HEK293 (cell line): ENCODE measurements at regions not wholly inside any gene's neighbourhood (a gene's known extent, or its start where the extent isn't known, plus 50 kb on each side); places are given as distances from the start of the nearest gene placed in this dataset.
"Not testable (repeated sequence)": the region's sequence is repeated elsewhere in the genome, so short reads cannot be mapped to it uniquely, and the experiment has no call there.

Experiments used
- CTCF ChIA-PET: fragments of 350-600 bp; formaldehyde crosslinking; extraction: SDS; loops from one replicate; lab custom pipeline; 2021; ENCODE audit warnings: antibody characterized with exemption; lab: Yijun Ruan, JAX
- POLR2A ChIA-PET: fragments of 300-600 bp; formaldehyde crosslinking; extraction: SDS; loops from one replicate; lab custom pipeline; 2020; ENCODE audit warnings: antibody characterized with exemption, inconsistent platforms; lab: Yijun Ruan, JAX
- H3K27ac ChIP-seq: fragments of 200-500 bp; sonication (Bioruptor generic); 2 replicates; pipeline ENCODE4 v1.5.1; 2014; ENCODE audit warnings: low read depth, low read length, control low read depth, inconsistent platforms; ENCODE audit errors: extremely low read depth
- H3K36me3 ChIP-seq, 2 experiments: fragments of 200-500 bp in 1 of 2; sonication (Bioruptor generic) in 1 of 2; 1 replicate in 1 of 2; 2 replicates in 1 of 2; pipeline ENCODE4 v1.5.1; 2014 to 2017; ENCODE audit warnings: inconsistent platforms in 2 of 2, low read length in 2 of 2; ENCODE audit not compliant: control insufficient read depth in 2 of 2, insufficient read depth in 1 of 2
- H3K4me1 ChIP-seq: fragments of 200-500 bp; sonication (Bioruptor generic); 2 replicates; pipeline ENCODE4 v1.5.1; 2014; ENCODE audit warnings: mild to moderate bottlenecking, low read length, inconsistent platforms; ENCODE audit not compliant: control insufficient read depth, insufficient read depth
- H3K4me3 ChIP-seq: 2 replicates; pipeline ENCODE4 v1.5.1; 2011; ENCODE audit warnings: low read depth, mild to moderate bottlenecking, control low read depth, low read length, moderate library complexity
- H3K9me3 ChIP-seq: fragments of 200-500 bp; sonication (Bioruptor generic); 2 replicates; pipeline ENCODE4 v1.5.1; 2014; ENCODE audit warnings: low read depth, low read length, inconsistent platforms; ENCODE audit not compliant: control insufficient read depth, insufficient read depth
- GLI4 ChIP-seq: fragments of 450-650 bp; formaldehyde crosslinking; IDR thresholded peaks from 2 replicates; pipeline ENCODE4 v1.5.1; 2016; ENCODE audit warnings: missing biosample characterization, missing genetic modification characterization
- HOXD13 ChIP-seq: sonication (generic); formaldehyde crosslinking; IDR thresholded peaks from 2 replicates; pipeline ENCODE4 v1.8.0; 2022; ENCODE audit warnings: missing genetic modification reagents, borderline replicate concordance
- KLF1 ChIP-seq: fragments of 450-650 bp; formaldehyde crosslinking; IDR thresholded peaks from 2 replicates; pipeline ENCODE4 v1.5.1; 2016; ENCODE audit warnings: missing biosample characterization, missing genetic modification characterization
- MEIS1 ChIP-seq: sonication (generic); formaldehyde crosslinking; IDR thresholded peaks from 2 replicates; pipeline ENCODE4 v1.8.1; 2022; ENCODE audit warnings: missing genetic modification reagents, mild to moderate bottlenecking, borderline replicate concordance
- TRIM28 ChIP-seq: IDR thresholded peaks from 2 replicates; pipeline ENCODE4 v1.6.1; 2011; ENCODE audit warnings: low read length, control low read depth, borderline replicate concordance
- ZBTB7A ChIP-seq: fragments of 450-650 bp; formaldehyde crosslinking; IDR thresholded peaks from 2 replicates; pipeline ENCODE4 v1.5.1; 2016; ENCODE audit warnings: low read depth, missing biosample characterization, missing genetic modification characterization
- ZNF114 ChIP-seq: fragments of 450-650 bp; formaldehyde crosslinking; IDR thresholded peaks from 2 replicates; pipeline ENCODE4 v1.5.0; 2017; ENCODE audit warnings: missing biosample characterization, missing genetic modification characterization
- ZNF211 ChIP-seq: fragments of 450-650 bp; formaldehyde crosslinking; IDR thresholded peaks from 2 replicates; pipeline ENCODE4 v1.5.1; 2016; ENCODE audit warnings: low read depth, missing biosample characterization, missing genetic modification characterization
- ZNF416 ChIP-seq: fragments of 450-650 bp; formaldehyde crosslinking; IDR thresholded peaks from 2 replicates; pipeline ENCODE4 v1.5.1; 2016; ENCODE audit warnings: missing biosample characterization, missing genetic modification characterization
- ZNF48 ChIP-seq: fragments of 450-650 bp; formaldehyde crosslinking; IDR thresholded peaks from 2 replicates; pipeline ENCODE4 v1.5.1; 2016; ENCODE audit warnings: missing biosample characterization, missing genetic modification characterization
- ZNF518A ChIP-seq: fragments of 450-650 bp; formaldehyde crosslinking; conservative IDR thresholded peaks from 2 replicates; pipeline ENCODE4 v1.5.1; 2016; ENCODE audit warnings: low read depth, missing biosample characterization, missing genetic modification characterization
- ZNF544 ChIP-seq: fragments of 450-650 bp; formaldehyde crosslinking; IDR thresholded peaks from 2 replicates; pipeline ENCODE4 v1.5.0; 2017; ENCODE audit warnings: missing biosample characterization, missing genetic modification characterization
- ZNF549 ChIP-seq: fragments of 450-650 bp; IDR thresholded peaks from 2 replicates; pipeline ENCODE4 v1.5.1; 2018; ENCODE audit warnings: missing biosample characterization, missing genetic modification characterization, mild to moderate bottlenecking, inconsistent platforms, moderate library complexity
- ZNF555 ChIP-seq: fragments of 450-650 bp; formaldehyde crosslinking; conservative IDR thresholded peaks from 2 replicates; pipeline ENCODE4 v1.5.1; 2017; ENCODE audit warnings: missing biosample characterization, mild to moderate bottlenecking, missing genetic modification characterization, inconsistent platforms
- ZNF561 ChIP-seq: fragments of 450-650 bp; IDR thresholded peaks from 2 replicates; pipeline ENCODE4 v1.5.1; 2018; ENCODE audit warnings: missing biosample characterization, missing genetic modification characterization, borderline replicate concordance
- ZNF600 ChIP-seq: fragments of 450-650 bp; formaldehyde crosslinking; IDR thresholded peaks from 2 replicates; pipeline ENCODE4 v1.5.1; 2016; ENCODE audit warnings: missing biosample characterization, missing genetic modification characterization
- ZNF626 ChIP-seq: fragments of 450-650 bp; sonication (Bioruptor Pico); formaldehyde crosslinking; IDR thresholded peaks from 2 replicates; pipeline ENCODE4 v1.5.1; 2018; ENCODE audit warnings: missing biosample characterization, missing genetic modification characterization, inconsistent platforms
- ZNF701 ChIP-seq: fragments of 450-650 bp; formaldehyde crosslinking; IDR thresholded peaks from 2 replicates; pipeline ENCODE4 v1.5.1; 2016; ENCODE audit warnings: missing biosample characterization, missing genetic modification characterization
- ZNF768 ChIP-seq: fragments of 450-650 bp; formaldehyde crosslinking; IDR thresholded peaks from 2 replicates; pipeline ENCODE4 v1.5.1; 2018; ENCODE audit warnings: missing biosample characterization, mild to moderate bottlenecking, missing genetic modification characterization
- ZNF792 ChIP-seq: fragments of 450-650 bp; formaldehyde crosslinking; IDR thresholded peaks from 2 replicates; pipeline ENCODE4 v1.5.1; 2016; ENCODE audit warnings: missing biosample characterization, missing genetic modification characterization
- ZSCAN30 ChIP-seq: fragments of 450-650 bp; IDR thresholded peaks from 2 replicates; pipeline ENCODE4 v1.5.1; 2018; ENCODE audit warnings: missing biosample characterization, mild to moderate bottlenecking, missing genetic modification characterization, moderate library complexity

- no peaks in the 10 kb centered on the region for H3K9me3 ChIP-seq
- TF ChIP-seq ZNF544 (no peak), ZNF701 (tag by site-specific recombination) (no peak), ZNF792 (tag by site-specific recombination) (no peak), ZNF114 (tag by site-specific recombination) (no peak), HOXD13 (no peak), MEIS1 (CRISPR knock-in tag) (no peak), GLI4 (no peak), ZNF561 (tag by site-specific recombination) (no peak), KLF1 (tag by site-specific recombination) (no peak), ZNF416 (tag by site-specific recombination) (no peak), ZNF600 (tag by site-specific recombination) (no peak), ZNF626 (tag by site-specific recombination) (no peak), TRIM28 (no peak), ZNF518A (tag by site-specific recombination) (no peak), ZNF211 (no peak), ZNF48 (tag by site-specific recombination) (no peak), ZNF555 (tag by site-specific recombination) (no peak), ZSCAN30 (tag by site-specific recombination) (no peak)
- ChIA-PET CTCF (no interaction called here), POLR2A (no interaction called here)
- H3K4me1 ChIP-seq = no peaks in the 10 kb centered on the region
- peaks cover 0 to 32% of the 10 kb centered on the region in 2 experiments; a peak in 2 of 3 replicates for H3K36me3 ChIP-seq
- H3K4me3 ChIP-seq = no peak overlapping the region
- H3K27ac ChIP-seq = no peak overlapping the region
These were observed 139.3 kb upstream of the ZNF267 start for GRCh38 chr16:31734265-31734664.

- H3K4me1 ChIP-seq, H3K4me3 ChIP-seq, H3K36me3 ChIP-seq, H3K27ac ChIP-seq, POLR2A ChIA-PET, H3K9me3 ChIP-seq, CTCF ChIA-PET: not testable (repeated sequence)
These were observed 128.5 kb upstream of the ZNF267 start for GRCh38 chr16:31745098-31745497.

- H3K9me3 ChIP-seq = no peaks in the 10 kb centered on the region
- POLR2A ChIA-PET = no interaction called here
These were observed 127.7 kb upstream of the ZNF267 start for GRCh38 chr16:31745900-31746299.

More at GRCh38 chr16:31745900-31746299, 127.7 kb upstream of the ZNF267 start:
- peaks cover 0 to 5% of the 10 kb centered on the region in 2 experiments; a peak in 2 of 3 replicates for H3K36me3 ChIP-seq
- H3K4me1 ChIP-seq = no peaks in the 10 kb centered on the region
- TF ChIP-seq ZNF549 (tag by site-specific recombination) (no peak), ZNF768 (no peak), ZBTB7A (no peak)
- no peak overlapping the region for H3K27ac ChIP-seq
- H3K4me3 ChIP-seq = no peak overlapping the region
- CTCF ChIA-PET = interaction anchor here (0.6 kb wide), 1 partner anchor 450 kb away, joined by 4 read pairs; no protein-coding TSS in a partner anchor
